ENCODE measurements at regions not wholly inside any gene's neighbourhood (a gene's known extent, or its start where the extent isn't known, plus 50 kb on each side); places are given as distances from the start of the nearest gene placed in this dataset.

- TF ChIP-seq POLR2A (IDR thresholded peaks at IDR 0.05) (no peak), CTCF (IDR thresholded peaks at IDR 0.05) (no peak), EP300 (IDR thresholded peaks at IDR 0.05) (no peak)
Measured at GRCh38 chr6:150721418-150722266, 122.0 kb downstream of the PLEKHG1 start.
